ENCODE measurements at regions not wholly inside any gene's neighbourhood (a gene's known extent, or its start where the extent isn't known, plus 50 kb on each side); places are given as distances from the start of the nearest gene placed in this dataset.
A peak's percentile ranks its signal among the peaks of the same experiment; 100 is the strongest.

GRCh38 chr11:62035293-62035692 lies 67.9 kb upstream of the FTH1 start:
- DNase-seq (ENCODE audit: low read depth, low spot score) = no peak
- in situ Hi-C loops (cut with HindIII; ENCODE audit: low pct_unique_long_range_greater_than_20kb, low sequenced_read_pairs) = no loop called here

- DNase-seq (ENCODE audit: low read depth, low spot score) = no peak
- in situ Hi-C loops (cut with HindIII; ENCODE audit: low pct_unique_long_range_greater_than_20kb, low sequenced_read_pairs) = no loop called here
These were observed 66.6 kb upstream of the FTH1 start for GRCh38 chr11:62034036-62034338.

GRCh38 chr11:62033191-62034035 lies 66.0 kb upstream of the FTH1 start:
- in situ Hi-C loops (cut with HindIII; ENCODE audit: low pct_unique_long_range_greater_than_20kb, low sequenced_read_pairs) = no loop called here
- DNase-seq (ENCODE audit: low read depth, low spot score) = no peak

- no peak for DNase-seq (ENCODE audit: low read depth, low spot score)
- in situ Hi-C loops (cut with HindIII; ENCODE audit: low pct_unique_long_range_greater_than_20kb, low sequenced_read_pairs) = no loop called here
These were observed 62.7 kb upstream of the FTH1 start for GRCh38 chr11:62030071-62030684.

GRCh38 chr11:62026739-62027370 lies 59.4 kb upstream of the FTH1 start:
- DNase-seq (ENCODE audit: low read depth, low spot score) = no peak
- in situ Hi-C loops (cut with HindIII; ENCODE audit: low pct_unique_long_range_greater_than_20kb, low sequenced_read_pairs) = no loop called here

GRCh38 chr11:62025487-62026105 lies 58.2 kb upstream of the FTH1 start:
- peak; percentile 36 for DNase-seq (ENCODE audit: low read depth, low spot score)
- in situ Hi-C loops (cut with HindIII; ENCODE audit: low pct_unique_long_range_greater_than_20kb, low sequenced_read_pairs) = no loop called here

- no peak for DNase-seq (ENCODE audit: low read depth, low spot score)
- in situ Hi-C loops (cut with HindIII; ENCODE audit: low pct_unique_long_range_greater_than_20kb, low sequenced_read_pairs) = no loop called here
These were observed 57.6 kb upstream of the FTH1 start for GRCh38 chr11:62024936-62025486.

- in situ Hi-C loops (cut with HindIII; ENCODE audit: low pct_unique_long_range_greater_than_20kb, low sequenced_read_pairs) = no loop called here
- DNase-seq (ENCODE audit: low read depth, low spot score) = no peak
These were observed 54.8 kb upstream of the FTH1 start for GRCh38 chr11:62022211-62022610.

- in situ Hi-C loops (cut with HindIII; ENCODE audit: low pct_unique_long_range_greater_than_20kb, low sequenced_read_pairs) = no loop called here
- no peak for DNase-seq (ENCODE audit: low read depth, low spot score)
These were observed 53.2 kb upstream of the FTH1 start for GRCh38 chr11:62020661-62021060.

GRCh38 chr11:62018981-62019664 lies 51.7 kb upstream of the FTH1 start:
- in situ Hi-C loops (cut with HindIII; ENCODE audit: low pct_unique_long_range_greater_than_20kb, low sequenced_read_pairs) = no loop called here
- no peak for DNase-seq (ENCODE audit: low read depth, low spot score)

- no peak for DNase-seq (ENCODE audit: low read depth, low spot score)
- in situ Hi-C loops (cut with HindIII; ENCODE audit: low pct_unique_long_range_greater_than_20kb, low sequenced_read_pairs) = no loop called here
These were observed 50.6 kb upstream of the FTH1 start for GRCh38 chr11:62017878-62018655.

Small RNAs in the stretch of these regions (small RNA-seq; reads per million reads assigned to genes)
- gene AP003733.2 = 0 reads per million in 2 experiments

All from SK-MEL-5 (cell line).